Muscle layer of colon (tissue), 2 donors: ENCODE measurements at regions not wholly inside any gene's neighbourhood (a gene's known extent, or its start where the extent isn't known, plus 50 kb on each side); places are given as distances from the start of the nearest gene placed in this dataset.
"Not testable (repeated sequence)": the region's sequence is repeated elsewhere in the genome, so short reads cannot be mapped to it uniquely, and the experiment has no call there.

ENCODE experiments used
- H3K27ac ChIP-seq: one replicate; pipeline ENCODE4 v1.7.0; 2013; ENCODE audit warnings: low read depth, mild to moderate bottlenecking, low read length, moderate library complexity
- H3K27me3 ChIP-seq, 2 donors: one replicate each; pipeline ENCODE4 v1.7.0; 2013; ENCODE audit warnings: low read length in 2 of 2, mild to moderate bottlenecking in 2 of 2; ENCODE audit not compliant: insufficient read depth in 2 of 2, control insufficient read depth in 1 of 2
- H3K36me3 ChIP-seq: one replicate; pipeline ENCODE4 v1.7.0; 2013; ENCODE audit warnings: mild to moderate bottlenecking, low read length; ENCODE audit not compliant: insufficient read depth
- H3K4me1 ChIP-seq: one replicate; pipeline ENCODE4 v1.7.0; 2013; ENCODE audit warnings: mild to moderate bottlenecking, low read length; ENCODE audit not compliant: insufficient read depth
- H3K4me3 ChIP-seq, 2 donors: one replicate each; pipeline ENCODE4 v1.7.0; 2013; ENCODE audit warnings: low read length in 2 of 2, low read depth in 1 of 2, mild to moderate bottlenecking in 1 of 2, moderate library complexity in 1 of 2
- H3K9ac ChIP-seq: one replicate; pipeline ENCODE4 v1.7.0; 2013; ENCODE audit warnings: low read length
- H3K9me3 ChIP-seq: one replicate; pipeline ENCODE4 v1.7.0; 2013; ENCODE audit warnings: mild to moderate bottlenecking, low read length
- donor health status: abdominal sarcoma.
- donor health status: Adenocarcinoma of cecum.

DNA sequence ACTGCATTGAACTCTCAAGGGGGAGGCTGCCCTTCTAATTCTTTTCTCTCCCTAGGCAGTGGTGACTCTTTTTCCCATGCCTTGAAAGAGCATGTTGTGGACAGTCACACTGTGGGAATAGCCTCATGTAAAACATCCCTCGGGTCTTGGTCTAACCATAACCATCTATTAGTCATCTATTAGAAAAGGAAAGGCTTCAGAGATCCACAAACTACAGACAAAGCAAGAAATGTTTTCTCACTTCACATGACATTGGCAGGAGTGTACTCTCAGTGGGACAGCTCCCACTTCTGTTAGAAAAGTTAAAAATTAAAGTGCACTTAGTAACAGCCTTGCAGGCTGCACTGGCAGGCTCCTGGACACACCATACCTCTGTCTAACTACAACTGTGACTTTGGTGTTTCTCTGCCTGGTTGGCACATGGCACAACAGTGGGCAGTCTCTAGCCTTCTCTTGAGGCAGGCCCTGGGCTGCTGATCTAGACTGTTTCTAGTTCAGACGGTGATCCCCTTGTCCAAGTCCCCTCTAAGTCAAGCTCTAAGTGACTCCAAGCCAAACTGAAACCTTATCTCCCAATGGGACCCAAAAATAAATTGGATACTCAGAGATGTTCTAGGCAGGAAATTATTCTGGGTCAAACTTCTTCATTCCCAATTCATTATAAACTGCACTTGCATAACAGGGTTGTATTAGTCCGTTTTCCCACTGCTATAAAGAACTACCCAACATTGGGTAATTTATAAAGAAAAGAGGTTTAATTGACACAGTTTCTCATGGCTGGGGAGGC is 57.9 kb upstream of the ITGB1 start:
- no peaks in the 10 kb centered on the region for H3K36me3 ChIP-seq
- no peak overlapping the region for H3K27ac ChIP-seq
- H3K27me3 ChIP-seq, result no peaks in the 10 kb centered on the region
- no peak overlapping the region for H3K4me3 ChIP-seq
- H3K9ac ChIP-seq, result no peak overlapping the region
- H3K4me1 ChIP-seq, result no peaks in the 10 kb centered on the region
- no peaks in the 10 kb centered on the region for H3K9me3 ChIP-seq

DNA sequence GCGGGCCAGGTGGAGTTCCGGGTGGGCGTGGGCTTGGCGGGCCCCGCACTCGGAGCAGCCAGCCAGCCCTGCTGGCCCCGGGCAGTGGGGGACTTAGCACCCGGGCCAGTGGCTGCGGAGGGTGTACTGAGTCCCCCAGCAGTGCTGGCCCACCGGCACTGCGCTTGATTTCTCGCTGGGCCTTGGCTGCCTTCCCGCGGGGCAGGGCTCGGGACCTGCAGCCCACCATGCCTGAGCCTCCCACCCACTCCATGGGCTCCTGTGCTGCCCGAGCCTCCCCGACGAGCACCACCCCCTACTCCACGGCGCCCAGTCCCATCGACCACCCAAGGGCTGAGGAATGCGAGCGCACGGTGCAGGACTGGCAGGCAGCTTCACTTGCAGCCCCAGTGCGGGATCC is 55.3 kb upstream of the ITGB1 start:
- not testable (repeated sequence) for H3K27me3 ChIP-seq, H3K4me3 ChIP-seq, H3K36me3 ChIP-seq, H3K27ac ChIP-seq, H3K9ac ChIP-seq, H3K4me1 ChIP-seq, H3K9me3 ChIP-seq

DNA sequence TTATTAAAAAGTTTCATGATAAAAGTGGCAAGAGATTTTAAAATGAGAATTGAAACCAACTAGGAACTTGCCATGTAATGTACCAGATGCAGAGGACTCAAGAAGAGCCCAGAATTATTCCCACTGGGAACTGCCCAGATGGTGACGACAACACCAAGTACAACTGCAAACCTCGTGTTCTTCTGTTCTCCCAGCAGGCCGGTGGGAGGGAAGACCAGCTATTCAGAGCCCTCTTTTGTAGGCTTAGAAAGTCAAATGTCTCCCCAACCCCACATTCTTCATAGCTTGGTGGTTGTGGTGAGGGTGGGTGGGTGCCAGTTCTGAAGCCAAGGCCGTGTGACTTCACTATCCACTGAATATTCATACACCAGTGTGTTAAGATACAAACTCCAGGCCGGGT is 54.3 kb upstream of the ITGB1 start:
- Histone ChIP-seq H3K36me3 (no peaks in the 10 kb centered on the region), H3K4me3 (no peak overlapping the region), H3K27ac (no peak overlapping the region), H3K9ac (no peak overlapping the region), H3K27me3 (no peaks in the 10 kb centered on the region), H3K4me1 (no peaks in the 10 kb centered on the region), H3K9me3 (no peaks in the 10 kb centered on the region)

DNA sequence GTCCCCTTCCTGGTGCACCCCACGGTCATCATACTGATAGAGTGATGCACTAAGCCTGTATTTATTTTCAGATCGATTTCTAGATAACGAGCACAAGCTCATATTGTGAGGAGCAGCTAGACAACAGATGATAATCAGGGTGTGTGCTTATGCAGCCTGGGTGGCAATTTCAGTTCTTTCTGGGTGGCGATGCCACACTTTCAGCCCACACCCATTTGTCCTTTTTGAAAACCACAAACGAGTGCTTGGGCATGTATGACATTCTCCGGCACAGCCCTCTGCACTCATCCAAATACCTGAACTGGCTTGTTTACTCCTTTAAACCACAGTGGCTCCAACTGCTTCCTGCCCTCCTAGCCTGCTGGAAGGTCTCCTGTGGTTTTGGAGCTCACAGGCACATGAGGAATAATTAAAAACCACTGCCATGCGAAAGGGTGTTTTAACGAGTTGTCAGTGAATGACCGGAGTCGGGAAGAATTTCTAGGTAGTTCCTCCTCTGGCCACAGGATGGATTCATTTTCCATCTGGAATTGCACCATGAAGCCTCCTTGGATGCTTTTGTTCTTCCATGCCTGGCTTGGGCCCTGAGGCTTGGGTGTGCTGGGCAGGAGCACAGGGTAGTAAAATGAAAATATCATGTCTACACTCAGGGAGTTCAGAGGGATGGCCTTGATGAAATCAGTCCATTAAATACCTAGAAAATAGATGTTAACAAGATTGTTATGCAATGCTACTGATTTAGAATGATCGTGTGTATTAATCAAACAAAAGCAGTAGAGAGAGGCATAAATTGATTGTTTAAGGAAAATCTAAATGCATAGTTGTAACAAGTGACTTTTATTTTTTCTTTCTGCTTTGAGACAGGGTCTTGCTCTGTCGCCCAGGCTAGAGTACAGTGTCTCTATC is 52.4 kb upstream of the ITGB1 start:
- no peak overlapping the region for H3K27ac ChIP-seq
- H3K4me3 ChIP-seq, result no peak overlapping the region
- H3K4me1 ChIP-seq, result peaks cover 9% of the 10 kb centered on the region
- H3K9me3 ChIP-seq, result no peaks in the 10 kb centered on the region
- no peaks in the 10 kb centered on the region for H3K27me3 ChIP-seq
- no peaks in the 10 kb centered on the region for H3K36me3 ChIP-seq
- no peak overlapping the region for H3K9ac ChIP-seq

DNA sequence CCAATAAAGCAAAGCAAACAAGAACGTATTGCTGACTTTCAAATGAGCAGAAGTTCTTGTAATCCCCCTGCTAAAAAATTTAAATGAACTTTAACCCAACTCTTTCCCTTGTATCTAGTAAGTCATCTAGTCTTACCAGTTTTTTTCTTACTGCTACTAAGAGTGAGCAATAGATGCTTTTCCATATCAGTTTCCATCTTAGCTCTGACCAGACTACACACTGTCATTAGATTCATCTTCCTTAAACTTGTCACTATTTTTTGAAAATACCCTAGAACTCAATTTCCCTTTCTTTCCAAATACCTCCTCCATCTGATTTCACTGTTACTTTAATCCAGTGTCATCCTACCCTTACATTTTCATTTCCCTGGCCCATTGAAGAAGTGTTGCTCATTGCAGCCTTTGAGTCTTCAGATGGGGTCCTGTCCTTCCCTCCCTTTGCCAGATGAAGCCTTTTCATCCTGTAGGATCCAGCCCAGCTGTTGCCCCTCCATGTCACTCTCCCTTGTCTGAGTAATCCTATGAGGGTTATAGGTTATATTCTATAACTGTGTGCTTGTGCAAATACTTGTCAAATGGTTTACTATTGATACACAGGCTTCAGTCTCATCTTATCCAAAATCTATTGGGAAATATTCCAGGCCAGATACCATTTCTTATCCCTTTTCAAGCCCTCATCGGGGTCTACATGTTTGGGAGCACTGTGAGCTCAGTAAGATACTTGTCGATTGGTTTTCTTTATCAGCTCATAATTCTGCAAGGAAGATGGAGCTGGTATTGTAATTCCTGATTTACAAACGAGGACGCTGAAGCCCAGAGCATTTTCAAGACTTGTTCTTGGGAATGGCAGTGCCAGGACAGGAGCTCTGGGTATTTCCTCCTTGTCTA is 51.5 kb upstream of the ITGB1 start:
- Histone ChIP-seq H3K36me3 (no peaks in the 10 kb centered on the region), H3K4me1 (peaks cover 9% of the 10 kb centered on the region), H3K27me3 (no peaks in the 10 kb centered on the region), H3K27ac (no peak overlapping the region), H3K9ac (no peak overlapping the region), H3K4me3 (no peak overlapping the region), H3K9me3 (no peaks in the 10 kb centered on the region)

DNA sequence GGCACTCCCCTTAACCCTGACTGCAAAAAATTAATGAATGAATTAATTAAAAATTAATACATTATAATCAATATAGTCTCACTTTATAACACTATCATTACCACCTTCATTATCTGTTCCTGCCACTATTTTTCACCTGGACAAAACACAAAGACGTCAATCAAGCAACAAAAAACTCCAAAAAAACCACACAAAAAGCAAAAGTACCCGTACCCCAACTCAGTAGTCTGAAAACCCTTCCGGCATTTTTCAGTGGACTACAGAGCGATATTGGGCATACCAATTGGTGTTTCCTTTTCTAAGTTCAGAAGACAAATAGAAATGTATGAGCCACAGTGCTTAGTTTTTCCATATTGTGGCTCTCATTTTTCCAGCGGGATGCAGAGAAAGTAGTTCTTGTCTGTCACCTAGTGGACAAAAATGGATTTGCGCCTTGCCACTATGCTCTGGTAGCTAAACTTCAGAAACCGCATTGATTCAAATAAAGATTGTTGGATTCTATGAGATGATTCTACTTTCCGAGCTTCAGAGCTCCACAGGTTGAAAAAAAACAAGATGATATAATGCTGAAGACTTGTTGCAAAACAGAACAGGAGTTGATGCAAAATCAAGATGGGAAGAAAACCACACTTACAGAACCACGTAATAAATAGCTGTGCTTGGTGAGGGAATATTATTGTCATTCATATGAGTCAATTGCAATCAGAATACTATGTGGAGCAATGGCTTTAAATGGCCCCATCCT is 50.6 kb upstream of the ITGB1 start:
- Histone ChIP-seq H3K9me3 (no peaks in the 10 kb centered on the region), H3K27me3 (no peaks in the 10 kb centered on the region), H3K4me1 (peaks cover 9% of the 10 kb centered on the region), H3K27ac (no peak overlapping the region), H3K36me3 (no peaks in the 10 kb centered on the region), H3K9ac (no peak overlapping the region), H3K4me3 (no peak overlapping the region)

DNA sequence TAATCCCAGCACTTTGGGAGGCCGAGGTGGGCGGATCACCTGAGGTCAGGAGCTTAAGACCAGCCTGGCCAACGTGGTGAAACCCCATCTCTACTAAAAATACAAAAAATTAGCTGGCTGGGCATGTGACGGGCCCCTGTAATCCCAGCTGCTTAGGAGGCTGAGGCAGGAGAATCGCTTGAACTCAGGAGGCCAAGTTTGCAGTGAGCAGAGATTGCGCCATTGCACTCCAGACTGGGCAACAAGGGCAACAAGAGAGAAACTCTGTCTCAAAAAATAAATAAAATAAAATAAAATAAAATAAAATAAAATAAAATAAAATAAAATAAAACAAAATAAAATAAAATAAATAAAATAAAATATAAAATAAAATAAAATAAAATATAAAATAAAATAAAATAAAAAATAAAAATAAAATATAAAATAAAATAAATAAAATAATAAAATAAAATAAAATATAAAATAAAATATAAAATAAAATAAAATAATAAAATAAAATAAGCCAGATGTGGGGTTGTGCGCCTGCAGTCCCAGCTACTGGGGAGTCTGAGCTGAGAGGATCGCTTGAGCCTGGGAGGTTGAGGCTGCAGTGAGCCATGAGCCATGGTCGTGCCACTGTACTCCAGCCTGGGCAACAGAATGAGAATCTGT is 49.8 kb upstream of the ITGB1 start:
- not testable (repeated sequence) for H3K27ac ChIP-seq, H3K4me3 ChIP-seq, H3K36me3 ChIP-seq, H3K9me3 ChIP-seq, H3K27me3 ChIP-seq, H3K4me1 ChIP-seq, H3K9ac ChIP-seq
